HG03520 (cell line): ENCODE measurements at regions not wholly inside any gene's neighbourhood (a gene's known extent, or its start where the extent isn't known, plus 50 kb on each side); places are given as distances from the start of the nearest gene placed in this dataset.
A peak's percentile ranks its signal among the peaks of the same experiment; 100 is the strongest.
"Not testable (repeated sequence)": the region's sequence is repeated elsewhere in the genome, so short reads cannot be mapped to it uniquely, and the experiment has no call there.

Source experiments
- ATAC-seq: cut with Tn5 transposase; IDR thresholded peaks from one replicate; pipeline ENCODE4 v1.9.1; 2021; ENCODE audit warnings: mild to moderate bottlenecking, moderate library complexity; ENCODE audit not compliant: unreplicated experiment

DNA sequence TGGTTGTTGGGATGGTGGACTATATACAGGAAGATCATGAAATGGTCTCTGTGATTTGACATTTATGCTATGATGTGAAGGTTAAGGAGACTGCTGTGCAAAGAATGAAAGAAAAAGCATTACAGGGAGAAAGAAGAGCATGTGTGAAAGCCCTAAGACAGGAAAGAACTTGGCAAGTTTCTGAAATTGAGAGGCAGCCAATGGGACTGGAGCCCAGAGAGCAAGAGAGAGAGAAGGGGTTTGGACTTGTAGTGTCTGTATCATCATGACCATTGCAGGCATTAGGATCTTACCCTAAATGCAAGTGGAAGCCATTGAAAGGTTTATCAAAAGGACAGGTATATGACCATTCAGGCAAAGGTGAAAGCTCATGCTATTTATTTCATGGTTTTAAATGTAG, 147.1 kb downstream of the NAA11 start:
- no peak for ATAC-seq

DNA sequence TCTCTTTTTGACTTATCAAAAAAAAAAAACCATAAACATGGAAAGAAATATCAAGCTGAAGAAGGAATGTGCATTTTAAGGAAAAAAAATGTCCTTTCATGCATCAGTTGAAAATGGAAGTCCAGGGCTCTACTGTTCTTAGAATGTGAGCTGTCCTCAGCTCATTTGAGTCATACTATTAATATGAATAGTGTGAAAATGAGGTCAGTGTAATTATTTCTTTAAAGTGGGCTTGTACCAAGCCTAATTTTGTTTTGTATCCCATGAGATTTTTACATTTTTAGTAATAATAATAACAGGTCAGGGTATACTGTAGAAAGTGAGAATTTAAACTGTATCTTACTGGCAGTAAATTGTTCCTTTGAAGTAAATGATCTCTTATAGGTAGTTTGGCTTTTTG, 148.5 kb downstream of the NAA11 start:
- ATAC-seq: peak; percentile 46

DNA sequence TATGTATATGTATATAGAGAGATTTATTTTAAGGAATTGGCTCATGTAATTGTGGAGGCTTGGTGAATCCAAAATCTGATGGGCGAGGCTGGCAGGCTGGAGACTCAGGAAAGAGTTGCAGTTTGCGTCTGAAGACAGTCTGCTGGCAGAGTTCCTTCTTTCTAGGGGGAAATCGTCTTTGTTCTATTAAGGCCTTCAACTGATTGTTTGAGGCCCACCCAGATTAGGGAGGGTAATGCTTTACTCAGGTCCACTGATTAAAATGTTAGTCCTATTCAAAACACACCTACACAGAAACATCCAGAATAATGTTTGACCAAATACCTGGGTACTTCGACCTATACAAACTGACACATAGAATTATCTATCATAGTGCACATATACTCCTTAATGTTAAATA, 149.5 kb downstream of the NAA11 start:
- ATAC-seq: no peak

DNA sequence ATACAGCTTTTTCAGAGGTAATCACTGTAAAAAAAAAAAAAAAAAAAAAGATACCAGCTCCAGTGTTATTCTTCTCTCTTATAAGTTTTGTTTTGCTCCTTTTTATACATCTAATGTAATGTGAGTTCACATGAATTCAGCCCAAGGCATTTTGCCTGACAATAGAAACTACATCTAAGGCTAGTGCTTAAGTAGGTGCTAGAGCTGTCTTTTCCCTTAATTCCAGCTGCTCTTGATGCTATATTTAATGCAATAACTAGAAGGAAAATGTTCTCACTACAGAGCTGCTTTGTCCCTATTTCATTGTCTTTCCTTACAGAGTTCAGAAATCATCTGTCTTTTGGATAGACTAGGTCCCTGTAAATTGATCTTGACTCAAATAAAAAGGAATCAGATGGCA, 150.1 kb downstream of the NAA11 start:
- no peak for ATAC-seq

DNA sequence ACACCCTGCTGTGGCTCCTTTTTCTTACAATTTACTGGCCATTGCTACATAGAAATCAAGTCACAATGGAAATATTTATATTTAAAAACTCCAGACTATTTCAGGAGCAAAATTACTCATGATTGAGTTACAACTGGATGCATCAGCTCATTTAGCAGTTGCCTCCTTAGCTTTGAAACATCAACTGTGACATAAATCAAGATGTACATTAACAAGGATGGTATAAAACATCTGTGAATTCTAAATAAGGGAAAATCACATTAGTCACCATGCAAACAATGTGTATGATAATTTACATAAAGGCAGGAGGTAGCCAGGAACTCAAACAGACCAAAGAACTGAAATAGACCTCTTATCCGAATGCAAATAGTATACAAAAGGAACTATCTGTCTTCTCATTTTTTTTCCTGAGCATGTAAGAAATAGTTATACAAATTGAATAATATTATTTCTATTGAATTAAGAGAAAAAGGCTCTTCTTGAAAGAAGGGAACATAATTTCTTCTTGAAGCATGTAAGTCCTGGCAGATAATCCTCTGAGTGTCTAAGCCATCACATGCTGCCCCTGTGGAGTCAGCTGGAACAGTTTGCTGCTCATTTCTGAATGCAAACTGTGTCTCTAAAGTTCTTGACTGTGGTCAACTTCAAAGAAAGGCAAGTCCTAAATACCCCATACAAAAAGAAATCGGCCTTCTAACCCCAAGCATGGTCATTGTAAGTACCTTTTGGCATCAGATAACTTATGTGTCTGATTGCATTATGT, 151.2 kb downstream of the NAA11 start:
- no peak for ATAC-seq

DNA sequence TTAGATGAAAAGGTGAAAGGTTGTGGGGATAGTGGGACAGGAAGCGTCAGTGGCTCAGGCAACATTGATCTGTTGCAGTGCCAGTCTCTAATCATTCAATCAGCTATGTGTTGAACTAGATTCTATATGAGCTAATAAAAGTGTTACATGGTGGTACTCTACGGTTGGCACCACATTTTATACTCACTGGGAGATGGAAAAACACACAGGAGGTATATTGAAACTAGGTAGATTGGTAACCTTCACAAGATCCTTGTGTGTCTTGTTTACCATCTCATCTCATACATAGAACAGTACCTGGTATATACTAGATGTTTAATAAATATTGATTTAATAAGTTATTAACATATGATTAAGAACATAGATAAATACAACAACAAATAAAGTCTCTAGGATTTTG, 152.7 kb downstream of the NAA11 start:
- no peak for ATAC-seq

DNA sequence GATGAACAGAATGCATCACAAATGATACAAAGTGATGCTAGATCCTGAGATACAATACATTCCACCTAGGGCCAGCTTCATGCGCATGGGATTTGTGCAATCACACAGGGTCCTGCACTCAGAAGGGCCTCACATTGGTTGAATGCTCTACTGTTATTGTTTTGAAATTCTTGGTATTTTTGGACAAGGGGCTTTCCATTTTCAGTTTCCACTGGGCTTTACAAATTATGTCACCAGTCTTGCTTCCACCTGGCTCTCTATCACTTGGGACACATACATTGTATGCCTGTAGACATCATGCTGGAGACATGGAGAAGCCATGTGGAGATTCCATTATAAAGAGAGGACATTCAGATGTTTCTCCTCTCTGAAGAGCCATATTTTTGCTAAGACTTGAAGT, 155.8 kb downstream of the NAA11 start:
- ATAC-seq: no peak

DNA sequence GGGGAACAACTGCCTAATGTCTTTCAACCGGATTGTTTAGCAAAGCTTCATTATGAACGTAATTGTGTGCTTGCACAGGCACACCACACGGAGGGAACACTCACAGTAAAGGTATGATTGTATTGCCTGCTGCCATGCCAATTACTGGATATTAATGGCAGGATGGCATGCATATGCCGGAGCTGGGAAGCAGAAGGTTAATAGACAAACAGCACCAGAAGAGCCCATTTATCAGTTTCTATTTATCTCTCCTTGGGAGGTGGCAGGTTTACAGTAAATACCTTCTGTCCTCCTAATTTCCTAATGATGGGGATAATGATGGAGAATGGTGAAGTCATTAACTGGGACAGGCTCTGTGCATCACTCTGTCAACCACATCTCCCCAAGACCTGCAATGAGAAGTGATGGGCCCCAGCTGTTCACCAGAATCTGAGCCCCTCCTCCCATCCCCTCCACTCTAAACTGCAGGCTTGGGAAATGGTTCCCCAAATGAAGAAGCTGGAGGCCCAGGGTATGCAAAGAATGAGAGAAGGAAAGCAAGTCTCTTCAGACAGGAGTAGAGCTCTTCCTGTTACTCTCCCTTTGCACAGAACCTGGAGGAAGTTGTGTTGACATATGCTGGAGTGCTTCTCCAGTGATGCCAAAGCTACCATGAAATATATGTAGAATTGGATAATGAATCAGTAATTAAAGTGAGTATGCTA, 160.8 kb downstream of the NAA11 start:
- ATAC-seq: no peak

DNA sequence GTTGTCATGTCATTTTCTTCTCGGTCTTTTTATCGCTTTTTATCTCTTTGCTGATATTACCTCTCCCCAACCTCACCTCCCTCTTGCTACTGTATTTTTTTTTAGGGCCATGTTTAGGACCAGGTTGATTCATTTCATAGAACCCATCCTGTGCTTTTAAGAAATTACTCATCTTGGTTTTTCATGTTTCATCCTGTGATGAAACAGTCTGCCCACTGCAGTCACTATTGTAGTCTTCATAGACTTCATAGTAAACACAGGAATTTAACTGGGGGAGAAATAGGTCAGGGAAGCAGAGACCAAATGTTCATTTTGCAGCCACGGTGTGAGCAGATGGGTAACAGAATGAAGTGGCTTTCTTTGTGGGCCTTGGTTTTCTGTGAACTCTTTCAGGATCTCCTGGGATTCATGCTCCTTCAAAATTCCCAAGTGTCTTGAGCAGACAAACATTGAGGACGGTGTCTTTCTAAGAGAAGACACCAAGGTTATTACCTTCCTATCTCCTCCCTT, 161.8 kb downstream of the NAA11 start:
- ATAC-seq: no peak

DNA sequence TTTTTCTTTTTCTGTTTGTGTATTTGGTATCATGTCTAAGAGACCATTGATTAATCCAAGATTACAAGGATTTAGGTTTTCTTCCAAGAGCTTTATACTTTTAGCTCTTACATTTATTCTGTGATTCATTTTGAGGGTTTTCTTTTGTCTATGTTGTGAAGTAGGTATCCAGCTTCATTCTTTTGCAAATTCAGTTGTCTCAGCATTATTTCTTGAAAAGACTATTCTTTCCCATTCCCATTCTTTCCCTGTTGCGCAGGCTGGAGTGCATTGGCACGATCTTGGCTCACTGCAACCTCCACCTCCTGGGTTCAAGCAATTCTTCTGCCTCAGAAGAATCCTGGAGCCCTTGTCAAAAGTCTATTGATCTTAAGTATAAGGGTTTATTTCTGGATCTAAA, 164.9 kb downstream of the NAA11 start:
- ATAC-seq: no peak

DNA sequence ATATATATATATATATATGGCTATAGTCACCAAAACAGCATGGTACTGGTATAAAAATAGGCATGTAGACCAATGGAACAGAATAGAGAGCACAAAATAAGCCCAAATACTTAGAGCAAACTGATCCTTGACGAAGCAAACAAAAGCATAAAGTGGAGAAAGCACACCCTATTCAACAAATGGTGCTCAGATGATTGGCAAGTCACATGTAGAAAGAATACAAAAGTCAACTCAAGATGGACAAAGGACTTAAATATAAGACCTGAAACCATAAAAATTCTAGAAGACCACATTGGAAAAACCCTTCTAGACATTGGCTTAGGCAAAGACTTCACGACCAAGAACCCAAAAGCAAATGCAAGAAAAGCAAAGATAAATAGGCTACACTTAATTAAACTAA, 167.2 kb downstream of the NAA11 start:
- ATAC-seq: not testable (repeated sequence)

DNA sequence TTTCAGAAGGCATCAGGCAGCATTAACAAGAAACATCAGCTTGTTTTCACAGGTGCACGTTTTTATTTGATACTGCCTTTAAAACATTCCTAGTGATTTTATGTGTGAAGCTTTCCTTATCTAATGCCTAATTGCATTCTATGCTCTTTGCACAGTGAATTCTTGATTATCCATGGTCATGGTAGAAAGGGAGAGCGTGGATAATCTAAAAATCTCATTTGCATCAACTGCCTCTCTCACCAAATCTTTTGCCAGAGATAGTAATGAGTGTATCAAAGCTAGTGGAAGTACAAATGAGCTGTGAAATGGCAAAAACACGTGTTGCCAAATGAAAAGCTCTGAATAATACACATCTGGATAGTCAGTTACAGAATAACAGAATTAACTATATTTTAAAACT, 170.5 kb downstream of the NAA11 start:
- ATAC-seq: no peak

DNA sequence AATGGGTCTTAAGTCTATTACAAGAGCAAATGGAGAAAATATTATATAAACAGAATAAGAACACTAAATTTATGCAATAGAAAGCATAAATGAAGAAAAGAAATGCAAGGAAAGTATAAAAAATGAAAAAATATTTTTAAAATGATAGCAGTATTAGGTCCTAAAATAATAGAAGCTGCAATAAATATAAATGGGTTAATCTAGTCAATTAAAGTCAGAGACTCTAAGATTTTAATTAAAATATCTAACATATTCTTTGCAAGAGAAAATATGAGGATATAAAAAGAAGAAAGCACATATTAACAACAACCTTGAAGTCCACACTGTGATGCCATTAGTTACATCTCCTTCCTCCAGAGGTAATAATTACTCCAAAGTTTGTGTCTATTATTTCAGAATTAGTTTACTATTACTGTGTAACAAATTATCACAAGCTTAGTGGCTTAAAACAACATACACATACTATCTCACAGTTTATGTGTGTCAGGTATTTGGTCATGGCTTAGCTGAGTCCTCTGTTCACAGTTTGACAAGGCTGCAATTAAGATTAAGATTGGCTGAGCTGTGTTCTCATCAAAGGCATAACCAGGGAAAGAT, 174.9 kb downstream of the NAA11 start:
- ATAC-seq: no peak

DNA sequence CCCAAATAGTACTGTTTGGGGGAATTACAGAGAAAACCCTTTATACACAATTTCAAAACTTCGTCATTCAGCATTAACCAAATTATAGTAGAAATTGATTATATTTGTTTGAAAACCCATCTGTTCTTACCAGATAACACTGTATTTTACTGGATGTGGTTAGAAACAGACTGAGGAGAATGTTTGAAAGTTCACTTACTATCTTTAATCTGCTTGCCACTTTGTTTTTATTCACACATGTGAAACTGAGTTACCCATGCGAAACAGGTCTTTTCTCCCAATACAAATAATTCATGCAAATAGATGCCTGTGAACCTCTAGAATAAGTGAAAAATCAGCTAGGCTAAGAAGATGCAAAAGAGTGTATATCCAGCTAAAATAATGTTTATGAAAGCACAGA, 177.5 kb downstream of the NAA11 start:
- no peak for ATAC-seq

DNA sequence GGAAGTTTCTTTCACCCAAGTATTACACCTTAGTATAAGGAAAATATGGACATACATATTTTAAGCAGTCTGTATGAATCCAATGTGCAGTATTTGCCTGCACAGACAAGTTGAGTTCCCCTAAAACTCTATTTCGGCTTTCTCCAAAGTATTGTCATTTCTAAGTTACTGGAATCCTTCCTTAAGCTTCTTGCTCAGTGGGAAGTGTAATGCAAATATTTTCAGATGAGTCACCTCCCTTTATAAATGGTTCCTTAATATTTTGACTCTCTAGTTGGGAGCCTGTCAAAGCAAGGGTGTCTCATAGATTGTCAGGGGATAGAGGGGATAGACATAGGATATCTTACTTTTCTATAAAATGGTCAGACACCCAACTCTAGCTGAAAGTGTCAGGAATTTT, 178.6 kb downstream of the NAA11 start:
- no peak for ATAC-seq

DNA sequence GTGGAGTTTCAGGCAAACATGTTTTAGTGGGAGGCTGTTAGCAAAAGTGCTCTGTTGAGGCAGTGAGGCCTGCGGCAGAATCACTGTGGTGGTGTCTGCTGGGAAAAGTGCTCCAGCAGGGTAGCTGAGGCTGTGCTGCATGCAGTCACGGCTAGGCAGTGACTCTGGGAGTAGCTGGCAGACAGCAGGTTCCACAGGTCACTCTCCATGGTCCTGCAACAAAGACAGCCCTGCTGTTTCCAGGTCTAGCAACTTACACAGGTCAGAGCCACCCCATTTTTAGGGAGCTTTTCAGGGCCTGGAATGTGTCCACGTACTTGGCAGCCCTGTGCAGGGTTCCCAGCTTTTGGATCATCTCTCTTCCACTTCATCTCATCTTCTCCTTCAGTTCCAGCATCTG, 184.3 kb downstream of the NAA11 start:
- ATAC-seq: no peak

DNA sequence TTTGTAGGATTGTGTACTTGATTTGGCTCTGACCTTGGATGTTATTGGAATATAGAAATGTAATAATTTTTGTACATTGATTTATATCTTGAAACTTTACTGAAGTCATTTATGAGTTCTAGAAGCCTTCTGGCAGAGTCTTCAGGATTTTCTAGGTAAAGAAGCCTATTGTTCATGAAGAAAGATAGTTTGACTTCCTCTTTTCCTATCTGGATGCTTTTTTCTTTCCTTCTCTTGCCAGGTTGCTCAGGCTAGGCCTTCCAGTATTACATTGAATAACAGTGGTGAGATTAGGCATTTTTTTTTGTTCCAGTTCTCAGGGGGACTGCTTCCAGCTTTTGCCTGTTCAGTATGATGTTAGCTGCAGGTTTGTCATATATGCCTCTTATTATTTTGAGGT, 191.1 kb downstream of the NAA11 start:
- ATAC-seq: no peak

DNA sequence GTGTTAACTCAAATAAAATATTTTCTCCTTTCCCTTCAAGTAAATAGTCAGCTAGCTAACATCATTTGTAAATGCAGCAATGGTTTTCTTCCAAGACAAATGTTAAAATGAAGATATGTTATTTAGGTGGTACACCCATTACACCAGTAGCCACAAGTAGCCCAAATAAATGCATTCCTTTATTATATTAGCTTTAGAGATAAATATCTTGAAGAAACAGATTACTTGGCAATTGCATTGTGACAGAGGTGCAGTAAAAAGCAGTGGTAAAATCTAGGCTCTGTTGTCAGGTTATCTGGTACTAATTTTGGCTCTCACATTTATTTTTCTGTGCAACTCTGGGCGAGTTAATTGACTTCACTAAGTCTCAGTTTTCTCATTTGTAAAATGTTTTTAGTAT, 193.0 kb downstream of the NAA11 start:
- ATAC-seq: no peak

DNA sequence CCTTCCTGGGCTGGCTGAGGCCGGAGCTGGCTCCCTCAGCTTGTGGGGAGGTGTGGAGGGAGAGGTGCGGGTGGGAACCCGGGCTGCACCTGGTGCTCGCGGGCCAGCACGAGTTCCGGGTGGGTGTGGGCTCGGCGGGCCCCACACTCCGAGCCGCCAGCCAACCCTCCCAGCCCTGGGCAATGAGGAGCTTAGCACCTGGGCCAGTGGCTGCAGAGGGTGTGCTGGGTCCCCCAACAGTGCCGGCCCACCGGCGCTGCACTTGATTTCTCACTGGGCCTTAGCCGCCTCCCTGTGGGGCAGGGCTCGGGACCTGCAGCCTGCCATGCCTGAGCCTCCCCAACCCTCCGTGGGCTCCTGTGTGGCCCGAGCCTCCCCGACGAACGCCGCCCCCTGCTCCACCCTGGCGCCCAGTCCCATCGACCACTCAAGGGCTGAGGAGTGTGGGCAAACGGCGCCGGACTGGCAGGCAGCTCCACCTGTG, 182.7 kb upstream of the PAQR3 start:
- ATAC-seq: no peak

DNA sequence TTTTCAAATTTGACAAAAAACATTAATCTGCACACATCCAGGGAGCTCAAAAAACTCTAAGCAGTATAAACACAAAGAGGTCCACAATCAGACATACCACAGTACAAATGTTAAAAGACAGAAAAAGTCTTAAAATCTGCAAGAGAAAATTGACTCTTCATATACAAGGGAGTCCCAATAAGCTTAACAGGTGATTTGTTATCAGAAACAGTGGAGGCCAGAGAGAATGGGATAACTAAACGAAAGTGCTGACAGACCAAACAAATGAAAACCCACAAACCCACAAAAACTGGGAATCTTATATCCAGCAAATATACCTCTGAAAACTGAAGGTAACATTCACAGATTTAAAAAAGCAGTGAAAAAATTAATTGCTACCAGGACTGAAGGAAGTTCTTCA, 182.0 kb upstream of the PAQR3 start:
- ATAC-seq: no peak

DNA sequence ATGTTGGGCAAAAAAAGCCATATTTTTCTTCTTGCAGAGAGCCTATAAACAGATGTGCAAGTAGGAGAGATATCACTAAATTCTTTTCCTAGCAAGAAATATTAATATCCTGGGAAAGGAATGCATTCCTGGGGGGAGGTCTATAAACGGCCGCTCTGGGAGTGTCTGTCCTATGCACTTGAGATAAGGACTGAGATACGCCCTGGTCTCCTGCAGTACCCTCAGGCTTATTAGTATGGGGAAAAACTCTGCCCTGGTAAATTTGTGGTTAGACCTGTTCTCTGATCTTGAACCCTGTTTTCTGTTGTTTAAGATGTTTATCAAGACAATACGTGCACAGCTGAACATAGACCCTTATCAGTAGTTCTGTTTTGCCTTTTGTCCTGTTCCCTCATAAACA, 177.8 kb upstream of the PAQR3 start:
- ATAC-seq: not testable (repeated sequence)

DNA sequence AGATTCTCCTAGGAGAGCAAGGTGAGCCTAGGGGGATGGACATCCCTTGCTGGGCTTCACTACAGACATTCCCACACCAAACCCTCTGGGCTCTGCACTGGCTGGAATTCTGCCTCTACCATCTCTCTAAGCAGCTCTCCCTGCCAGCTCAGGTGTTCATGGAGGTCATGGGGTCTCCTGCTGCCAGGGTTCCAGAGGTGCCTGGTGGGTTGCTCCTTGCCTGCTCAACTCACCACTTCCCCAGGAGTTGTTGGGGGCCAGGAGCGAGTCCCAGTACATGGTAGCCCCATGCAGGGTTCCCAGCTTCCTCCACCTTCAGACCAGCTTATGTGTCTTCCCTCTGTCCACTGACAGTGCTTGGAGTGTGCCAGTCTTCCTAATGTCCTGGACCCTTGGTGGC, 167.8 kb upstream of the PAQR3 start:
- no peak for ATAC-seq
